ENCODE measurements at regions not wholly inside any gene's neighbourhood (a gene's known extent, or its start where the extent isn't known, plus 50 kb on each side); places are given as distances from the start of the nearest gene placed in this dataset.
A peak's percentile ranks its signal among the peaks of the same experiment; 100 is the strongest.

DNA sequence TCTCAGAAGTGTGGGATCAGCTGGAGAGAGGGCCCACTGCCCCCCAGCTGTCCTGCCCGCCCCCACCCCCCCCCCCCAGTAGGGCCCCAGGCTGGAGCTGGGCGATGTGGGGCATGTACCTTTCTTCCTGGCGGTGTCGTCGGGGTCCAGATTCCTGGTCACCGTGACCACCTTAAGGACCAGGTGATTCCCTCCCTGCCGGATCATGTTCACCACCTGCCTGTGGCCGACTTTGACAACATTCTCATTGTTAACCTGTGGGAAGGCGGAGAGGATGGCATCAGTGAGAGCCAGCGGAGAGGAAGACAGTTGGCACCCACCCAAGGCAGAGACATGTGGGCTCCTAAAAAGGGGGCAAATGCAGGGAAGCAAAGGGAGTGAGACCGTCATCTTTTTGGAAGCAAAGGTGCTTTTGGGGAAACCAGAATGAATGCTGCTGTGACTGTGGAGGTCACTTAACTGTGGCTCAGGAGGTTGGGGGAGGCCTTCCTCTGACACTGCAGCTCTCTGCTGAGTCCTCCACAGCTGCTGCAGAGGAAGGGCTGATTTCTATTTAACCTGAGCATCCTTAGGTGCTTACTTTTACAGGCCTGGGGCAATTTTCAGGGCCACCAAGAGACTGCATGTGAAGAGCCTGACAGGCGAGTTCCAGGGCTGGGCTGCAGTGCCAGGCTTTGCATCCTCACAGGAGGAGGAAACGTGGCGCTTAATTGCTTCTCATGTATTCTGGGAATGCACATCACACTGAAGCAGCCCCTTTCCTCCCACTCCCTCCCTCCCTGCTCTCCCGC is 104.5 kb downstream of the CTTN start:
- Histone ChIP-seq H3K4me3 (ENCODE audit: low read length) (peak overlapping the region; percentile 16), H3F3A (ENCODE audit: insufficient read depth, low read length, poor library complexity, severe bottlenecking) (no peaks in the 10 kb centered on the region), H3K36me3 (ENCODE audit: insufficient read depth, low read length) (no peaks in the 10 kb centered on the region), H3K9ac (ENCODE audit: low read length) (peak overlapping the region; percentile 46), H3K9me2 (ENCODE audit: insufficient read depth, low read length) (no peaks in the 10 kb centered on the region), H3K27me3 (ENCODE audit: insufficient read depth, low read depth, low read length) (no peaks in the 10 kb centered on the region), H3K9me3 (ENCODE audit: low read length) (no peaks in the 10 kb centered on the region), H4K20me1 (ENCODE audit: insufficient read depth) (no peaks in the 10 kb centered on the region), H3K4me2 (ENCODE audit: low read length) (no peak overlapping the region), H3K27ac (ENCODE audit: low read length) (peak overlapping the region; percentile 75), H3K79me2 (replicated peaks; ENCODE audit: insufficient read depth, low read length) (no peaks in the 10 kb centered on the region), H2AFZ (ENCODE audit: low read depth, low read length) (no peak overlapping the region)
- no peak for TF ChIP-seq EP300 (conservative IDR thresholded peaks at IDR 0.05; ENCODE audit: poor library complexity, severe bottlenecking)
- TF ChIP-seq, protein P1, sequence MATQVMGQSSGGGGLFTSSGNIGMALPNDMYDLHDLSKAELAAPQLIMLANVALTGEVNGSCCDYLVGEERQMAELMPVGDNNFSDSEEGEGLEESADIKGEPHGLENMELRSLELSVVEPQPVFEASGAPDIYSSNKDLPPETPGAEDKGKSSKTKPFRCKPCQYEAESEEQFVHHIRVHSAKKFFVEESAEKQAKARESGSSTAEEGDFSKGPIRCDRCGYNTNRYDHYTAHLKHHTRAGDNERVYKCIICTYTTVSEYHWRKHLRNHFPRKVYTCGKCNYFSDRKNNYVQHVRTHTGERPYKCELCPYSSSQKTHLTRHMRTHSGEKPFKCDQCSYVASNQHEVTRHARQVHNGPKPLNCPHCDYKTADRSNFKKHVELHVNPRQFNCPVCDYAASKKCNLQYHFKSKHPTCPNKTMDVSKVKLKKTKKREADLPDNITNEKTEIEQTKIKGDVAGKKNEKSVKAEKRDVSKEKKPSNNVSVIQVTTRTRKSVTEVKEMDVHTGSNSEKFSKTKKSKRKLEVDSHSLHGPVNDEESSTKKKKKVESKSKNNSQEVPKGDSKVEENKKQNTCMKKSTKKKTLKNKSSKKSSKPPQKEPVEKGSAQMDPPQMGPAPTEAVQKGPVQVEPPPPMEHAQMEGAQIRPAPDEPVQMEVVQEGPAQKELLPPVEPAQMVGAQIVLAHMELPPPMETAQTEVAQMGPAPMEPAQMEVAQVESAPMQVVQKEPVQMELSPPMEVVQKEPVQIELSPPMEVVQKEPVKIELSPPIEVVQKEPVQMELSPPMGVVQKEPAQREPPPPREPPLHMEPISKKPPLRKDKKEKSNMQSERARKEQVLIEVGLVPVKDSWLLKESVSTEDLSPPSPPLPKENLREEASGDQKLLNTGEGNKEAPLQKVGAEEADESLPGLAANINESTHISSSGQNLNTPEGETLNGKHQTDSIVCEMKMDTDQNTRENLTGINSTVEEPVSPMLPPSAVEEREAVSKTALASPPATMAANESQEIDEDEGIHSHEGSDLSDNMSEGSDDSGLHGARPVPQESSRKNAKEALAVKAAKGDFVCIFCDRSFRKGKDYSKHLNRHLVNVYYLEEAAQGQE (IDR thresholded peaks at IDR 0.05; ENCODE audit: borderline replicate concordance), result peak; percentile 23

DNA sequence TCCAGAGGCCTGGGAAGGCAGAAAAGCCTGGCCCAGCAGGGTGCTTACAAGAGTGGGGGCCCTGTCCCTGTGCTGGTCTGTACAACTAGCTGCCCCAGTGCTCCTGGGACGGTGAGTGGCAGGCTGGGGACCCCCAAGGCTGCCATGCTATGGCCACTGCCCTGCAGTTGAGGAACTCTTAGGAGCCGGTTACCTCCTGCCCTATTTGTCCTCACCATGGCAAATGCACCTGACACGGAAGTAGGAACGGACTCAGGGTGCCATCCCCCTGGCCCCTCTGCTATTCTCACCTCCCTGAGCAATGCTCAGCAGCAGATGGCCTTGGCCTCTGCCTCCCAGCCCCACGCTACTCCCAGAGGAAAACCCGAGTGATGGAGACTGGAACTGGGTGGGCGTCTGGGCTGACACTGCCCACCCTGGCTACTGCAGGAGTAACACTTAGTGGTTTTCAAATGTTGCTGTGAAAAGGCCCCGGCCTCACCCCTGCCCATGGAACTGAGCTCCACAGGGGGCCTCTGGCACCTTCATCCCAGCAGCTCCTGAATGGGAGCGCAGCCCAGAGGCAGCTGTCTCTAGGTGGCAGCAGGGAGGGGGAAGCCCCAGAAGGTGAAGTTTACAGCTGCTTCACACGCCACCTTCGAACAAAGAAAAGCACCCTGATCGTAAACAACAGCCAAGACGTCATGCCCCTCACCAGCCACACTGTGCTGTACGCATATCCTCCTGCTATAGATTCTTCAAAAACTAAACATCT is 105.3 kb downstream of the CTTN start:
- H3K4me3 ChIP-seq (ENCODE audit: low read length), result peak overlapping the region; percentile 16
- no peaks in the 10 kb centered on the region for H3K27me3 ChIP-seq (ENCODE audit: insufficient read depth, low read depth, low read length)
- H3K4me2 ChIP-seq (ENCODE audit: low read length), result no peak overlapping the region
- no peak for TF ChIP-seq EZH2 (IDR thresholded peaks at IDR 0.05; ENCODE audit: borderline replicate concordance, insufficient read depth, low read length, poor library complexity, severe bottlenecking)
- peak; percentile 20 for TF ChIP-seq POLR2AphosphoS5 (IDR thresholded peaks at IDR 0.05)
- TF ChIP-seq EP300 (conservative IDR thresholded peaks at IDR 0.05; ENCODE audit: poor library complexity, severe bottlenecking), result no peak
- peak; percentile 65 for TF ChIP-seq RAD21 (conservative IDR thresholded peaks at IDR 0.05)
- peak; percentile 76 for TF ChIP-seq SMC3 (conservative IDR thresholded peaks at IDR 0.05; ENCODE audit: poor library complexity)
- TF ChIP-seq, protein P2, sequence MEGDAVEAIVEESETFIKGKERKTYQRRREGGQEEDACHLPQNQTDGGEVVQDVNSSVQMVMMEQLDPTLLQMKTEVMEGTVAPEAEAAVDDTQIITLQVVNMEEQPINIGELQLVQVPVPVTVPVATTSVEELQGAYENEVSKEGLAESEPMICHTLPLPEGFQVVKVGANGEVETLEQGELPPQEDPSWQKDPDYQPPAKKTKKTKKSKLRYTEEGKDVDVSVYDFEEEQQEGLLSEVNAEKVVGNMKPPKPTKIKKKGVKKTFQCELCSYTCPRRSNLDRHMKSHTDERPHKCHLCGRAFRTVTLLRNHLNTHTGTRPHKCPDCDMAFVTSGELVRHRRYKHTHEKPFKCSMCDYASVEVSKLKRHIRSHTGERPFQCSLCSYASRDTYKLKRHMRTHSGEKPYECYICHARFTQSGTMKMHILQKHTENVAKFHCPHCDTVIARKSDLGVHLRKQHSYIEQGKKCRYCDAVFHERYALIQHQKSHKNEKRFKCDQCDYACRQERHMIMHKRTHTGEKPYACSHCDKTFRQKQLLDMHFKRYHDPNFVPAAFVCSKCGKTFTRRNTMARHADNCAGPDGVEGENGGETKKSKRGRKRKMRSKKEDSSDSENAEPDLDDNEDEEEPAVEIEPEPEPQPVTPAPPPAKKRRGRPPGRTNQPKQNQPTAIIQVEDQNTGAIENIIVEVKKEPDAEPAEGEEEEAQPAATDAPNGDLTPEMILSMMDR (IDR thresholded peaks at IDR 0.05; ENCODE audit: poor library complexity, severe bottlenecking), result peak; percentile 75
- TF ChIP-seq, protein P1 (IDR thresholded peaks at IDR 0.05; ENCODE audit: borderline replicate concordance), result no peak
- H3K79me2 ChIP-seq (replicated peaks; ENCODE audit: insufficient read depth, low read length), result no peaks in the 10 kb centered on the region
- peak overlapping the region; percentile 46 for H3K9ac ChIP-seq (ENCODE audit: low read length)
- H2AFZ ChIP-seq (ENCODE audit: low read depth, low read length), result no peak overlapping the region
- no peaks in the 10 kb centered on the region for H4K20me1 ChIP-seq (ENCODE audit: insufficient read depth)
- no peaks in the 10 kb centered on the region for H3K9me2 ChIP-seq (ENCODE audit: insufficient read depth, low read length)
- H3K36me3 ChIP-seq (ENCODE audit: insufficient read depth, low read length), result no peaks in the 10 kb centered on the region
- H3K9me3 ChIP-seq (ENCODE audit: low read length), result no peaks in the 10 kb centered on the region
- peak overlapping the region; percentile 75 for H3K27ac ChIP-seq (ENCODE audit: low read length)
- no peaks in the 10 kb centered on the region for H3F3A ChIP-seq (ENCODE audit: insufficient read depth, low read length, poor library complexity, severe bottlenecking)
